Esophagus muscularis mucosa (tissue), 4 donors: ENCODE measurements at regions not wholly inside any gene's neighbourhood (a gene's known extent, or its start where the extent isn't known, plus 50 kb on each side); places are given as distances from the start of the nearest gene placed in this dataset.

Experiments
- DNase-seq: peaks from one replicate; pipeline ENCODE4 v3.0.0-alpha.2; 2017; ENCODE audit errors: extremely low spot score
- H3K27ac ChIP-seq, 4 donors: fragments of 200-600 bp; sonication (generic); replicated peaks in 1 of 4; 1 replicate in 3 of 4; 2 replicates in 1 of 4; pipeline ENCODE4 v1.5.1; 2016 to 2019; ENCODE audit warnings: mild to moderate bottlenecking in 1 of 4
- H3K27me3 ChIP-seq, 4 donors: fragments of 200-600 bp; sonication (generic); one replicate each; pipeline versions ENCODE4 v1.5.1 to v1.6.0; 2016 to 2019
- H3K36me3 ChIP-seq, 4 donors: fragments of 200-600 bp; sonication (generic); one replicate each; pipeline ENCODE4 v1.5.1; 2016 to 2019
- H3K4me1 ChIP-seq, 4 donors: fragments of 200-600 bp; sonication (generic); one replicate each; pipeline ENCODE4 v1.5.1; 2016 to 2019
- H3K4me3 ChIP-seq, 4 donors: fragments of 200-600 bp; sonication (generic); 1 replicate in 2 of 4; 2 replicates in 2 of 4; pipeline ENCODE4 v1.5.1; 2016 to 2019; ENCODE audit warnings: mild to moderate bottlenecking in 4 of 4, moderate library complexity in 1 of 4
- H3K9me3 ChIP-seq, 4 donors: fragments of 200-600 bp; sonication (generic); 1 replicate in 3 of 4; 2 replicates in 1 of 4; pipeline ENCODE4 v1.5.1; 2016 to 2019
- CTCF ChIP-seq, 3 experiments: fragments of 200-600 bp in 2 of 3; fragments of 450-650 bp in 1 of 3; sonication (generic) in 2 of 3; IDR thresholded peaks; one replicate each; pipeline ENCODE4 v1.5.1; 2017 to 2019; ENCODE audit warnings: antibody characterized with exemption in 3 of 3, mild to moderate bottlenecking in 2 of 3, moderate library complexity in 1 of 3
- EP300 ChIP-seq: sonication (generic); formaldehyde crosslinking; IDR thresholded peaks from one replicate; pipeline ENCODE4 v1.6.1; 2017; ENCODE audit warnings: antibody characterized with exemption
- POLR2A ChIP-seq: fragments of 450-650 bp; IDR thresholded peaks from one replicate; pipeline ENCODE4 v1.6.1; 2017; ENCODE audit warnings: antibody characterized with exemption, moderate library complexity, mild to moderate bottlenecking, low read depth
- POLR2AphosphoS5 ChIP-seq, 2 donors: sonication (generic); formaldehyde crosslinking; IDR thresholded peaks; one replicate each; pipeline ENCODE4 v1.6.1; 2017; ENCODE audit warnings: antibody characterized with exemption in 2 of 2
- WGBS: methylation state at CpG from one replicate; pipeline ENCODE4 v1.1.5; 2018; 5-methylcytosine and 5-hydroxymethylcytosine counted together
- intact Hi-C: fragments of 100-400 bp; cut with DNase I; formaldehyde crosslinking; loops from one replicate; pipeline ENCODE4 v1.15.1; 2023

- intact Hi-C loops: no loop called here
- no peak for DNase-seq
- TF ChIP-seq POLR2AphosphoS5 (IDR thresholded peaks at IDR 0.05) (no peak), POLR2A (no peak), EP300 (no peak), CTCF (IDR thresholded peaks at IDR 0.05) (no peak)
- Histone ChIP-seq H3K36me3 (no peaks in the 10 kb centered on the region), H3K27ac (no peak overlapping the region), H3K9me3 (no peaks in the 10 kb centered on the region), H3K27me3 (no peaks in the 10 kb centered on the region), H3K4me3 (no peak overlapping the region), H3K4me1 (no peaks in the 10 kb centered on the region)
These were observed 736.1 kb upstream of the VSTM2A start for GRCh38 chr7:53806119-53806518.

- H3K9me3 ChIP-seq: no peaks in the 10 kb centered on the region
- intact Hi-C loops: no loop called here
- no peak for DNase-seq
- H3K4me1 ChIP-seq: no peaks in the 10 kb centered on the region
- TF ChIP-seq EP300 (no peak), POLR2AphosphoS5 (IDR thresholded peaks at IDR 0.05) (no peak), CTCF (IDR thresholded peaks at IDR 0.05) (no peak), POLR2A (no peak)
- H3K36me3 ChIP-seq: no peaks in the 10 kb centered on the region
- no peak overlapping the region for H3K27ac ChIP-seq
- H3K4me3 ChIP-seq: no peak overlapping the region
- WGBS: 84% methylated on average over 16 of the region's 22 CpGs
- no peaks in the 10 kb centered on the region for H3K27me3 ChIP-seq
These were observed 730.6 kb upstream of the VSTM2A start for GRCh38 chr7:53811555-53812079.

- no peak for TF ChIP-seq POLR2A
- TF ChIP-seq POLR2AphosphoS5 (IDR thresholded peaks at IDR 0.05): no peak
- TF ChIP-seq CTCF (IDR thresholded peaks at IDR 0.05): no peak
- no peak for TF ChIP-seq EP300
- 95% methylated on average over 16 of the region's 16 CpGs for WGBS
- intact Hi-C loops: no loop called here
- no peaks in the 10 kb centered on the region for H3K27me3 ChIP-seq
- no peaks in the 10 kb centered on the region for H3K9me3 ChIP-seq
- H3K4me1 ChIP-seq: no peaks in the 10 kb centered on the region
- no peak for DNase-seq
- no peak overlapping the region for H3K4me3 ChIP-seq
- no peaks in the 10 kb centered on the region for H3K36me3 ChIP-seq
- H3K27ac ChIP-seq: no peak overlapping the region
These were observed 730.0 kb upstream of the VSTM2A start for GRCh38 chr7:53812135-53812534.

GRCh38 chr7:53835301-53835700 is 706.9 kb upstream of the VSTM2A start:
- Histone ChIP-seq H3K36me3 (no peaks in the 10 kb centered on the region), H3K9me3 (peaks cover 0 to 10% (median 3%) of the 10 kb centered on the region in 4 donors), H3K4me3 (no peak overlapping the region), H3K4me1 (no peaks in the 10 kb centered on the region), H3K27me3 (no peaks in the 10 kb centered on the region), H3K27ac (no peak overlapping the region)
- WGBS: 92% methylated on average over 2 of the region's 3 CpGs
- intact Hi-C loops: no loop called here
- no peak for DNase-seq
- no peak for TF ChIP-seq POLR2AphosphoS5 (IDR thresholded peaks at IDR 0.05)
- TF ChIP-seq POLR2A: no peak
- TF ChIP-seq EP300: no peak

GRCh38 chr7:53877688-53878087 is 664.5 kb upstream of the VSTM2A start:
- no peak overlapping the region for H3K27ac ChIP-seq
- intact Hi-C loops: no loop called here
- TF ChIP-seq EP300: no peak
- no peak for TF ChIP-seq CTCF (IDR thresholded peaks at IDR 0.05)
- no peak for TF ChIP-seq POLR2AphosphoS5 (IDR thresholded peaks at IDR 0.05)
- no peak for TF ChIP-seq POLR2A
- no peaks in the 10 kb centered on the region for H3K36me3 ChIP-seq
- H3K4me1 ChIP-seq: no peaks in the 10 kb centered on the region
- no peak for DNase-seq
- 26% methylated on average over 2 of the region's 2 CpGs for WGBS
- H3K27me3 ChIP-seq: no peaks in the 10 kb centered on the region
- no peaks in the 10 kb centered on the region for H3K9me3 ChIP-seq
- H3K4me3 ChIP-seq: no peak overlapping the region
